ENCODE measurements at regions not wholly inside any gene's neighbourhood (a gene's known extent, or its start where the extent isn't known, plus 50 kb on each side); places are given as distances from the start of the nearest gene placed in this dataset.

GRCh38 chr16:50490828-50491227 is 57.4 kb upstream of the NKD1 start:
- ATAC-seq: no peak
- TF ChIP-seq PPARA (CRISPR knock-in tag; IDR thresholded peaks at IDR 0.05; ENCODE audit: borderline replicate concordance) (no peak), ESRRG (CRISPR knock-in tag; IDR thresholded peaks at IDR 0.05) (no peak), CREB5 (CRISPR knock-in tag; IDR thresholded peaks at IDR 0.05; ENCODE audit: low read depth) (no peak), ZFP3 (CRISPR knock-in tag; IDR thresholded peaks at IDR 0.05) (no peak), ZNF8 (CRISPR knock-in tag; IDR thresholded peaks at IDR 0.05) (no peak), ZNF565 (CRISPR knock-in tag; conservative IDR thresholded peaks at IDR 0.05; ENCODE audit: low read depth) (no peak), TCF4 (CRISPR knock-in tag; IDR thresholded peaks at IDR 0.05; ENCODE audit: borderline replicate concordance) (no peak), ZC3H10 (CRISPR knock-in tag; IDR thresholded peaks at IDR 0.05) (no peak), SNAI2 (CRISPR knock-in tag; IDR thresholded peaks at IDR 0.05) (no peak), ISL1 (CRISPR knock-in tag; IDR thresholded peaks at IDR 0.05) (no peak), POU6F1 (CRISPR knock-in tag; IDR thresholded peaks at IDR 0.05; ENCODE audit: borderline replicate concordance, low read depth) (no peak), TSHZ2 (CRISPR knock-in tag; IDR thresholded peaks at IDR 0.05) (no peak), GLIS3 (CRISPR knock-in tag; IDR thresholded peaks at IDR 0.05) (no peak), PATZ1 (CRISPR knock-in tag; IDR thresholded peaks at IDR 0.05; ENCODE audit: borderline replicate concordance) (no peak), OSR1 (CRISPR knock-in tag; IDR thresholded peaks at IDR 0.05) (no peak)

GRCh38 chr16:50489182-50489581 is 59.0 kb upstream of the NKD1 start:
- TF ChIP-seq CSDC2 (CRISPR knock-in tag; IDR thresholded peaks at IDR 0.05): no peak
- TF ChIP-seq ZFP30 (CRISPR knock-in tag; IDR thresholded peaks at IDR 0.05): no peak
- TF ChIP-seq GLIS3 (CRISPR knock-in tag; IDR thresholded peaks at IDR 0.05): no peak
- TF ChIP-seq PATZ1 (CRISPR knock-in tag; IDR thresholded peaks at IDR 0.05; ENCODE audit: borderline replicate concordance): no peak
- no peak for TF ChIP-seq POU6F1 (CRISPR knock-in tag; IDR thresholded peaks at IDR 0.05; ENCODE audit: borderline replicate concordance, low read depth)
- TF ChIP-seq ARNTL (CRISPR knock-in tag; IDR thresholded peaks at IDR 0.05; ENCODE audit: borderline replicate concordance, low read depth): no peak
- TF ChIP-seq TOX (CRISPR knock-in tag; IDR thresholded peaks at IDR 0.05; ENCODE audit: borderline replicate concordance): no peak
- TF ChIP-seq CREB5 (CRISPR knock-in tag; IDR thresholded peaks at IDR 0.05; ENCODE audit: low read depth): no peak

More at GRCh38 chr16:50489182-50489581, 59.0 kb upstream of the NKD1 start:
- ATAC-seq: no peak
